Peyer's patch (tissue), 4 donors: ENCODE measurements at regions not wholly inside any gene's neighbourhood (a gene's known extent, or its start where the extent isn't known, plus 50 kb on each side); places are given as distances from the start of the nearest gene placed in this dataset.

ENCODE experiments used
- DNase-seq, 3 donors: peaks; one replicate each; pipeline ENCODE4 v3.0.0-alpha.2; 2017 to 2019
- H3K27ac ChIP-seq, 4 donors: fragments of 200-600 bp; sonication (generic); one replicate each; pipeline ENCODE4 v1.5.1; 2016 to 2019
- H3K27me3 ChIP-seq, 2 donors: fragments of 200-600 bp; sonication (generic); one replicate each; pipeline ENCODE4 v1.5.1; 2019
- H3K36me3 ChIP-seq, 3 donors: fragments of 200-600 bp; sonication (generic); one replicate each; pipeline ENCODE4 v1.5.1; 2016 to 2019
- H3K4me1 ChIP-seq, 4 donors: fragments of 200-600 bp; sonication (generic); one replicate each; pipeline ENCODE4 v1.5.1; 2016 to 2019
- H3K4me3 ChIP-seq, 4 donors: fragments of 200-600 bp; sonication (generic); 1 replicate in 3 of 4; 2 replicates in 1 of 4; pipeline ENCODE4 v1.5.1; 2016 to 2019; ENCODE audit warnings: mild to moderate bottlenecking in 1 of 4
- H3K9me3 ChIP-seq, 4 donors: fragments of 200-600 bp; sonication (generic); one replicate each; pipeline ENCODE4 v1.5.1; 2016 to 2019; ENCODE audit warnings: mild to moderate bottlenecking in 1 of 4
- CTCF ChIP-seq, 6 experiments: fragments of 450-650 bp in 4 of 6; fragments of 200-600 bp in 2 of 6; sonication (generic) in 1 of 6; IDR thresholded peaks; one replicate each; pipeline ENCODE4 v1.5.1; 2017 to 2019; ENCODE audit warnings: antibody characterized with exemption in 6 of 6, mild to moderate bottlenecking in 3 of 6, moderate library complexity in 1 of 6
- POLR2A ChIP-seq, 2 donors: fragments of 450-650 bp; IDR thresholded peaks; one replicate each; pipeline ENCODE4 v1.5.1; 2017; ENCODE audit warnings: antibody characterized with exemption in 2 of 2, mild to moderate bottlenecking in 2 of 2, moderate library complexity in 2 of 2

- DNase-seq = no peak
- Histone ChIP-seq H3K27ac (no peak overlapping the region), H3K36me3 (no peaks in the 10 kb centered on the region), H3K4me3 (no peak overlapping the region), H3K4me1 (no peaks in the 10 kb centered on the region), H3K27me3 (no peaks in the 10 kb centered on the region), H3K9me3 (no peaks in the 10 kb centered on the region)
- TF ChIP-seq POLR2A (IDR thresholded peaks at IDR 0.05) (no peak), CTCF (IDR thresholded peaks at IDR 0.05) (no peak)
Measured at GRCh38 chr11:104764710-104765045, 133.6 kb downstream of the CASP12 start.

GRCh38 chr11:104763930-104764709 is 134.1 kb downstream of the CASP12 start:
- H3K27ac ChIP-seq = no peak overlapping the region

GRCh38 chr11:104761511-104761910 is 136.7 kb downstream of the CASP12 start:
- TF ChIP-seq POLR2A (IDR thresholded peaks at IDR 0.05) (no peak), CTCF (IDR thresholded peaks at IDR 0.05) (no peak)
- no peak for DNase-seq
- Histone ChIP-seq H3K9me3 (no peaks in the 10 kb centered on the region), H3K4me1 (no peaks in the 10 kb centered on the region), H3K27ac (no peak overlapping the region), H3K36me3 (no peaks in the 10 kb centered on the region), H3K27me3 (no peaks in the 10 kb centered on the region), H3K4me3 (no peak overlapping the region)

More at GRCh38 chr11:104763930-104764709, 134.1 kb downstream of the CASP12 start:
- Histone ChIP-seq H3K4me3 (no peak overlapping the region), H3K4me1 (no peaks in the 10 kb centered on the region), H3K27me3 (no peaks in the 10 kb centered on the region), H3K36me3 (no peaks in the 10 kb centered on the region), H3K9me3 (no peaks in the 10 kb centered on the region)
- DNase-seq = no peak
- TF ChIP-seq CTCF (IDR thresholded peaks at IDR 0.05) (no peak), POLR2A (IDR thresholded peaks at IDR 0.05) (no peak)

- DNase-seq = no peak
- Histone ChIP-seq H3K36me3 (no peaks in the 10 kb centered on the region), H3K4me3 (no peak overlapping the region), H3K27me3 (no peaks in the 10 kb centered on the region), H3K9me3 (no peaks in the 10 kb centered on the region), H3K4me1 (no peaks in the 10 kb centered on the region), H3K27ac (no peak overlapping the region)
- TF ChIP-seq POLR2A (IDR thresholded peaks at IDR 0.05) (no peak), CTCF (IDR thresholded peaks at IDR 0.05) (no peak)
Measured at GRCh38 chr11:104759464-104759863, 138.8 kb downstream of the CASP12 start.

- no peaks in the 10 kb centered on the region for H3K4me1 ChIP-seq
- no peak for DNase-seq
Measured at GRCh38 chr11:104738918-104739317, 159.3 kb downstream of the CASP12 start.

More at GRCh38 chr11:104738918-104739317, 159.3 kb downstream of the CASP12 start:
- Histone ChIP-seq H3K36me3 (no peaks in the 10 kb centered on the region), H3K27me3 (no peaks in the 10 kb centered on the region), H3K9me3 (no peaks in the 10 kb centered on the region), H3K4me3 (no peak overlapping the region), H3K27ac (no peak overlapping the region)
- TF ChIP-seq CTCF (IDR thresholded peaks at IDR 0.05) (no peak), POLR2A (IDR thresholded peaks at IDR 0.05) (no peak)
